ENCODE measurements at regions not wholly inside any gene's neighbourhood (a gene's known extent, or its start where the extent isn't known, plus 50 kb on each side); places are given as distances from the start of the nearest gene placed in this dataset.

DNA sequence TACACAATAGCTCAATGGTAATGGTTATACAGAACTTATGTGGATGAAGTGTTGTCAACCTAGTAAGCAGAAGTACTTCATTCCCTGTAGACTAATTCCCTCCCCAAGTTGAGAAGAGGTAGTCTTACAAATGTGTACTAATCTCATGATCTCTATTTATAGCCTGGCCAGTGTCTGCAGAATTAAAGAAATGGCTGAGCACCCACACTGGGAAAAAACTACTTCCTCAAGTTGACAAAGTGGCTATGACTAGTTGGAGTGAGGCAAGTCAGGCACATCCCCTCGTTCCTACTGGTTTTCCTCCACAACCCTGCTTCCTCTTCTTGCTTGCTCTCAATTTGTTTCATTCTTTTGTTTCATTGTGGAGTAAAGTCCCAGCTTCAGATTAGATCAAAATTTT, 566.7 kb upstream of the ZNF717 start:
- no peaks in the 10 kb centered on the region for H3K4me1 Mint-ChIP-seq
- H3K27ac Mint-ChIP-seq, result no peak overlapping the region
- DNase-seq, result no peak
- H3K4me3 Mint-ChIP-seq, result no peak overlapping the region
- H3K36me3 Mint-ChIP-seq, result no peaks in the 10 kb centered on the region
- H3K9me3 Mint-ChIP-seq, result peaks cover 3% of the 10 kb centered on the region
- no peaks in the 10 kb centered on the region for H3K27me3 Mint-ChIP-seq

DNA sequence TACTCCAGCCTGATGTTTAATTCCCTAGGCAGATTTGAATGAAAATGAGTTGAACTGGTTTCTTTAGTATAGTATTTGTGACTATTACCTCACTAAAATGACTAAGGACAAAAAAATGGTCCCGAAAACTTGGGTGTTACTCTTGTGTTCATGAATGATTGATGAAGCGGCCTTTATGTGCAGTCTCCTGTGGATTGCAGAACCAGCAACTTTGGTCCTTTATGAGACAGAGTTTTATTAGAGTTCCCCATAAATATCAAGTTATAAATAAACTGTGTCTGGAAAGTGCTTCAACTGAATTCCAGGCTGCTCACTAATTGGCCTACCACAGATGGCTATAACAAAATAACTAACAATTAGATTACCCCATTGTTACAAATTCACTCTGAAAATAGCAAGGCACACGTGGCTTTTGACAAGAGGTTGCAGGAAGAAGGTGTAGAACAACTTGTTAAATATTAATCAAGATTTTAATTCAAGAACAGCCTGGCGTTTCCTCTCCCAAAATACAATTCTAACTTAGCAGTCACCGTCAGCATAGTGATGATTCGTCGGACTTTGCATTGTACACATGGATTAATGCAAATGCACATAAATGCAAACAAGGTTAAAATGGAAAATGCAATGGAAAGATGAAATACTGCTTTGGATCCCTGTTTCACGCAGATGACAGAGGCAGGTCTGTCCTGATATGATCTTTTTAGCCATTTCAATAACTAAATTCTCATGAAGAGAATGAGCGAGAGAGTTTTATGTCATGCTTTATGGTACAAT, 567.3 kb upstream of the ZNF717 start:
- Mint-ChIP-seq H3K4me1 (no peaks in the 10 kb centered on the region), H3K27ac (no peak overlapping the region), H3K4me3 (no peak overlapping the region), H3K9me3 (peaks cover 3% of the 10 kb centered on the region), H3K27me3 (no peaks in the 10 kb centered on the region), H3K36me3 (no peaks in the 10 kb centered on the region)
- no peak for DNase-seq

DNA sequence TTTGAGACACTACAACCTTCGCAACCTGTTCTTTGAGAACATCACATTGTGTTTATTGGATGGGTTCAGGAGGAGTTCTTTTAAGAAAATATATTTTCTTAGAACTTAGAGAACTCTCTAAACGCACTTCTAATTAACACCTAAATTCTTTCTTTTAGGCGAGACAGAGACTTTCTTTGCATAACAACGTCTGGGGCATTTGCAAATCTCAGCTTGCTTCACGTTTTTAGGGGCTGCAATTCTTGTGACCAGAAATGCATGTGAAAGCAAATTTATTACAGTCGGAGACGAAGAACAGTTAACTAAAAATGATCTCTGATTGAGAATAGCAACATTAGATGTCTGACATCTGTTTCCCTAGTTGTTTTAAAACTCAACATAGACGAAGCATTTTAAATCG, 568.3 kb upstream of the ZNF717 start:
- peaks cover 3% of the 10 kb centered on the region for H3K9me3 Mint-ChIP-seq
- H3K36me3 Mint-ChIP-seq, result no peaks in the 10 kb centered on the region
- H3K27me3 Mint-ChIP-seq, result no peaks in the 10 kb centered on the region
- no peak for DNase-seq
- no peaks in the 10 kb centered on the region for H3K4me1 Mint-ChIP-seq
- no peak overlapping the region for H3K4me3 Mint-ChIP-seq
- H3K27ac Mint-ChIP-seq, result no peak overlapping the region

DNA sequence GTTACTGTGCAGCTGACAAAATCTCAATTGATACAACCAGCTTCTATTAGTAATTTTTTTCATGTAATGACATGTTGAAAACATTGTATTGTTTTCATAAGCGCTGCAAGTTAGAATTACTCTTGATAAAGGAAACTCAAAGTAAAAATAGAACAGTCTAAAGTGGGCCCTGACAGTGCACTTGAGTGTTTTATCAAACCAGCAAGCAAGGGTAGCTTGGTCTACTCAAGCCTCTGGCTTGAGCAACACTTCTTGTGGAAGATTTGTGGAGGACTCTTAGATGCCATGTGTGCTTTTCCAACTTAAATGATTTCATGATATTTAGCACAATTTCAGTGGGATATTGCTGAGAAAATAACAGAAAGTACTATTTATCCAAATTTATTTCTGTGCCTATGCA, 575.7 kb upstream of the ZNF717 start:
- Mint-ChIP-seq H3K27me3 (no peaks in the 10 kb centered on the region), H3K9me3 (peaks cover 7% of the 10 kb centered on the region), H3K4me3 (no peak overlapping the region), H3K27ac (no peak overlapping the region), H3K36me3 (no peaks in the 10 kb centered on the region), H3K4me1 (no peaks in the 10 kb centered on the region)
- no peak for DNase-seq

DNA sequence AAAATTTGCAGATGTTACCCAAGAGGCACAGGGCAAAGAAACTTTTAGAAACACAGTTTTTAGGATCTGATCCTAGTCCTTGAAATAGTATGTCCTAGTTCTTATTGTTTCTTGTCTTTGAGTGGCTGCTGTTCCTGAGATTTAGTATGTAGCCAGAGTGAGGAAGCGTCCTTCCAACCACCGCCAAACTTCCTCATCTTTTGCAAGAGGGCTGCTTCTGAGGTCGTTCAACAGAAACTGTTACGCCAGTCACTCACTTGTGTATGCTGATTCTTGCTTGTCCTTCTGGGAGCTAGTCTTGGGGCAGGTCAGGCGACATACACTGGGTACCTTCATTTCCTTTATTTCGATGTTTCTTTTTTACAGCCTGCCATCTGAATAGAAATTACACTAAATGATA, 577.3 kb upstream of the ZNF717 start:
- Mint-ChIP-seq H3K27me3 (no peaks in the 10 kb centered on the region), H3K4me3 (no peak overlapping the region), H3K27ac (no peak overlapping the region), H3K36me3 (no peaks in the 10 kb centered on the region), H3K4me1 (no peaks in the 10 kb centered on the region), H3K9me3 (peaks cover 7% of the 10 kb centered on the region)
- DNase-seq, result no peak

DNA sequence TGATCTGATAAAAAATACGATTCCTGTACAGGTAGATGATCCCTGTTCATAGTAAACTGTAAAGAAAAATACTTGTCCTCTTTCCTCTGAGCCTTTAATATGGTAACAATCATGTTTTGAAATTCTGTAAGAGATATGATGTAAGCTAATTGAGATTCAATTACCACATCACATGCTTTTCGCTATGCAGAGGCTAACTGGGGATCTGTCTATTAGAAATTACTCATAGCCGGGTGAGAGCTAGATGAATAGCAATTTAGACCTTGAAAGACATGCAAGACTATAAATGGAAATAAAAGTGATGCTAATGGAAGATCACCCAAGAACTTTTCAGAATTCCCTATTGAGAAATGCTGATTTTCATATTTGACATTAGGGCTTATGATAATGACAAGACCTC, 579.9 kb upstream of the ZNF717 start:
- H3K4me3 Mint-ChIP-seq, result no peak overlapping the region
- H3K4me1 Mint-ChIP-seq, result no peaks in the 10 kb centered on the region
- H3K27me3 Mint-ChIP-seq, result no peaks in the 10 kb centered on the region
- no peaks in the 10 kb centered on the region for H3K36me3 Mint-ChIP-seq
- DNase-seq, result no peak
- peaks cover 6% of the 10 kb centered on the region for H3K9me3 Mint-ChIP-seq
- no peak overlapping the region for H3K27ac Mint-ChIP-seq

DNA sequence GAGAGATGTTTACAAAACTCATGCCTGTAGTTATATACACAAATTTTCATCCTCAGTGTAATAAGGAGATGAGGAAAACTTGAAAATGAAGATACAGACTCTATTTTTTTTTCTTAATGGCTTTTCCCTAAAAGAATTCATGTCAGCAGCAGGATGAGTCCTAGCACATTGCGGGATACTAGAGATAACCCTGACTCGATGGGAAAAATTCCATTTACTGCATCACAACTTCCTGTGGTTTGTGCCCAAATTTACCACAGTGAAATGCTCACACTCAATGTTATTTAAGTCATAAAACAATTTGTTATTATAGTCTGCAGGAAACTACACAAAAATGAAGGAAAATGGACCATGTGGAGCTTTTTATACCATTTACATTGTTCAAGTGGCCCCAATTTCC, 581.9 kb upstream of the ZNF717 start:
- H3K36me3 Mint-ChIP-seq, result no peaks in the 10 kb centered on the region
- H3K27ac Mint-ChIP-seq, result no peak overlapping the region
- H3K4me3 Mint-ChIP-seq, result no peak overlapping the region
- no peaks in the 10 kb centered on the region for H3K4me1 Mint-ChIP-seq
- DNase-seq, result no peak
- H3K27me3 Mint-ChIP-seq, result no peaks in the 10 kb centered on the region
- peaks cover 6% of the 10 kb centered on the region for H3K9me3 Mint-ChIP-seq

DNA sequence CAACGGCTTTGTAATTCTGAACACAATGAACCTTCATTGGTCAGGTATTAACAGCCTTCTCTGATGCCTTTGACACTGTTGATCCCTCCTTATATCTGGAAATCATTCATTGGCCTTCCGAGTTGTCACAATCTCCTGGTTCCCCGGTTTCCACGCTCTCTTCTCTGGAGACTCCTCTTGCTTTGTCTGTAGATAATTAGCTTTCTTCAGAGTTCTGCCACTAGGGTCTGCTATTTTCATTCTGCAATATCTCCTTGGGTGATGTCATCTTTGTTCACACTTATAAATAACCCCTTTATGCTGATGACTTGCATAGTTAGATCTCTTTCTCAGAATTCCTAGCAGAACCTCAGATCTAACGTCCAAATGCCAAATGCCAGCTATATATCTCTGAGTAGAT, 583.8 kb upstream of the ZNF717 start:
- H3K27ac Mint-ChIP-seq, result no peak overlapping the region
- no peaks in the 10 kb centered on the region for H3K27me3 Mint-ChIP-seq
- H3K4me3 Mint-ChIP-seq, result no peak overlapping the region
- DNase-seq, result no peak
- peaks cover 7% of the 10 kb centered on the region for H3K9me3 Mint-ChIP-seq
- no peaks in the 10 kb centered on the region for H3K4me1 Mint-ChIP-seq
- H3K36me3 Mint-ChIP-seq, result no peaks in the 10 kb centered on the region

DNA sequence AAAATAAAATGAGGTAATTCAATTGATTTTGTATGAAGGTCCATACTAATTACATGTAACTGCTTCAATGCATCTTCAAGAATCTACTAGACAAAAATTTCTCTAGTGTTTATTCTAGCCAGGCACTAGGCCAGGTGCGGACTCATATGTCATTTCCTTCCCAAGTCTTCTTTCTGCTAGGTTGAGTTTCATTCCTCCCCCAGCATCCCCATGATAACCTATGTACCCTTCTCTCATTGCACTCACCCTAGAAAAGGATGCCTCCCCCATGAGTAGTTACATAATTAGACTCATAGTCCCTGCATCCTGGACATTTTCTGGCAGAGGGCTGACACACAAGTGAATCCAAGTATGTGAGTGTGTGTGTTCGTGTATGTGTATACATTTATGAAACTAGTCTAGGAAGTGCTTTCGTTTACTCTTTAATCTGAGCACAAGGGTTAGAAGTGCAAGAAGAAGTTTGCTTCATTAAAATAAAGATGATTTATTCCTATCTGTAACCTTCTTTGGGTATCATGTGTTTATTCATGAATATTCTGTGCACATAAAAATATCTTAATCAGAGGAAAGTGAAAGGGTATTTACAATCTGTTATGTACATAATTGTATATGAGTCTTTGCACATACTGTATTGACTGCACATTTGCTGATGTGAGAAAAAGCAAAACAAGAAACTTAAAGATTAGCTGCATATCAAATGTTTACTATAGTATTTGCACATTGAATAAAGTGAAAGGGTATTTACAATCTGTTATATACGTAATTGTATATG, 585.6 kb upstream of the ZNF717 start:
- no peak overlapping the region for H3K4me3 Mint-ChIP-seq
- no peaks in the 10 kb centered on the region for H3K4me1 Mint-ChIP-seq

DNA sequence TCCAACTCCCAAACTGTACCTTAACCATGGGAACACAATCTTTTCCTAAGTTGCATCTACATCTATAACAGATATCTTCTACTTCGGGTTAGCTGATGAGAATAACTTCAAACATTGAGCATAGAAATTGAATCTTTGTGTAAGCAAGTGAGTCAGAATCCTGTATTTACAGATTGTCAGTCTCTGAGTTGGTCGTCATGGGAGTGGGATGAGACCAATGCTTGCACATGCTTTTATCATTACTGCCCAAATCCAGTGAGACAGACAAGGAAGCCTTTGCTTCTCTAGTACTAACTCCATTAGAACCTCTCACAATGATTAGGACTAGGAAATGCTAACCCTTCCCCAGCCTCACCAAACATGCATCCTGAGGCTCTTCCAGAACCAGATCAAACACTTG, 587.1 kb upstream of the ZNF717 start:
- Mint-ChIP-seq H3K36me3 (no peaks in the 10 kb centered on the region), H3K27me3 (no peaks in the 10 kb centered on the region), H3K9me3 (peaks cover 3% of the 10 kb centered on the region), H3K4me3 (no peak overlapping the region), H3K4me1 (no peaks in the 10 kb centered on the region), H3K27ac (no peak overlapping the region)
- no peak for DNase-seq

More for the DNA sequence above, 585.6 kb upstream of the ZNF717 start:
- H3K9me3 Mint-ChIP-seq, result peaks cover 3% of the 10 kb centered on the region
- DNase-seq, result no peak
- no peaks in the 10 kb centered on the region for H3K36me3 Mint-ChIP-seq
- H3K27me3 Mint-ChIP-seq, result no peaks in the 10 kb centered on the region
- H3K27ac Mint-ChIP-seq, result no peak overlapping the region

DNA sequence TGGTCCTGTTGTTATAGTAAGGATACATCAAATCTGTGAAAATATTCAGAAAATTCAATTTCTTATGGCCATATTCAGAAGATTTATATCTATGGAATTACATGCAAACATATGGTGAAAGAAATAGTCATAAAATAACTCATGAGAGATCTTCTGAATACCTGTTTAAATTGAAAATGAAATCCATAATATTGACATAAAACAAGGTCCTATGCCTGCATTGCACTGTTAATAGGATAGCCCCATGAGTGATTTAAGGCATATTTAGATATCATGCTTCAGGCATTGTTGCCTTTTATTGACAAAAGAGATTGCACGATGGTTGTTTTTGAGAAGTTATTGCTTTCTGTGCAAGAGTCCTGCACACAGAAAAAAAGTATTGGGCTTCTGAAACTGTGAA, 591.7 kb upstream of the ZNF717 start:
- Mint-ChIP-seq H3K4me3 (no peak overlapping the region), H3K27ac (no peak overlapping the region), H3K27me3 (no peaks in the 10 kb centered on the region), H3K36me3 (no peaks in the 10 kb centered on the region), H3K4me1 (no peaks in the 10 kb centered on the region), H3K9me3 (peaks cover 5% of the 10 kb centered on the region)
- DNase-seq, result no peak

DNA sequence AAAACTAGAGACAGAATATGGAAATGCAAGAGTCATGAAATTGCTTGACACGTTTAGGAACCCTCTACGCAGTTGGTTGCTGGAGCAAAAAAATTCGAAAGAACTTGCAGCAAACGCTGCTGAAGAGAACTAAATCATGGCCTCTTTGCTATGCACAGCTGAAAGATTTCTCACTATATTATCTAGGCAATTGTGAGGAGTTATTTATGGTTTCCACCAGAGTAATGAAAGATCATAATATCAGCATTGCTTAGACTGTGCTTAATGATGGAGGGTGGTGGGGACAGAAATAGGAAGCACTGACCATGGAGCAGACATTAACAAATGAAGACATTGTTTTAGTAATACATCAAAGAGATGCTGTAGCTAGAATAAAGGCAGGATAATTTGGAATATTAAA, 593.4 kb upstream of the ZNF717 start:
- H3K36me3 Mint-ChIP-seq, result no peaks in the 10 kb centered on the region
- H3K9me3 Mint-ChIP-seq, result peaks cover 9% of the 10 kb centered on the region
- DNase-seq, result no peak
- no peak overlapping the region for H3K4me3 Mint-ChIP-seq
- no peaks in the 10 kb centered on the region for H3K4me1 Mint-ChIP-seq
- H3K27ac Mint-ChIP-seq, result no peak overlapping the region
- H3K27me3 Mint-ChIP-seq, result no peaks in the 10 kb centered on the region

DNA sequence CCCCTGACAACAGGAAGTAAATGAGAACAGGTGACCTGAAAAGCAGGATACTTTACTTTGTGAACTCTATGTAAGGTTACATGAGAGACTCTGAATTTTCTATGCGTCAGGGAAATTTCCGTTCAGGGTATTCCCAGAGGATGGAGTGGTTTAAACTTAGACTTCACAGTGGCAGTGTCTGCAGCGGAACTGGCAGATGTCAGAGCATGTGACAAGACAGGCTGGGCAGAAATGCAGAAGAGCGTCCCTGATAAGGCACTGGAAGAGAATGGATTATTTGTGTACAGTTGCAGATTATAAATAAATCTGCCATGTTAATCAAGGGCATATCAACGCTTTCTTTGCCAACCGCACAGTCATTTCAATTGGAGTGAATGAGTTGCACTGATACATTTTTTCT, 598.4 kb upstream of the ZNF717 start:
- Mint-ChIP-seq H3K27me3 (no peaks in the 10 kb centered on the region), H3K4me1 (no peaks in the 10 kb centered on the region), H3K27ac (no peak overlapping the region), H3K4me3 (no peak overlapping the region), H3K9me3 (peaks cover 11% of the 10 kb centered on the region), H3K36me3 (no peaks in the 10 kb centered on the region)
- DNase-seq, result no peak

DNA sequence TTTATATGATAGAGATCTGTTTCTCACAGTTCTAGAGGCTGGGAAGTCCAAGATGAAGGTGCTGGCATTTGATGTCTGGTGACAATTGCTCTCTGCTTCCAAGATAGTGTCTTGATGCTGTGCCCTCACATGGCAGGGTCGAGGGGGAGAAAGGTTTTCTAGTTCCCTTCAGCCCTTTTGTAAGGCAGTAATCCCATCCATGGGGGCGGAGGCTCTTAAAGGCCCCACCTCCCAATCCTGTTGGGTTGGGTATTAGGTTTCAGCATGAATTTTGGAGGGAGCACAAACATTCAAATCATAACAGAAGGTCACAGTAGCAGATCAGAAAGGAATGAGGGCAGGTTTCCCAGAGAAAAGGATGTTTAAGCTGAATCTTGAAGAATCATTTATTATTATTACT, 601.7 kb upstream of the ZNF717 start:
- no peak overlapping the region for H3K27ac Mint-ChIP-seq
- H3K4me3 Mint-ChIP-seq, result no peak overlapping the region
- H3K27me3 Mint-ChIP-seq, result no peaks in the 10 kb centered on the region
- H3K9me3 Mint-ChIP-seq, result peaks cover 11% of the 10 kb centered on the region
- no peaks in the 10 kb centered on the region for H3K4me1 Mint-ChIP-seq
- no peaks in the 10 kb centered on the region for H3K36me3 Mint-ChIP-seq
- no peak for DNase-seq

DNA sequence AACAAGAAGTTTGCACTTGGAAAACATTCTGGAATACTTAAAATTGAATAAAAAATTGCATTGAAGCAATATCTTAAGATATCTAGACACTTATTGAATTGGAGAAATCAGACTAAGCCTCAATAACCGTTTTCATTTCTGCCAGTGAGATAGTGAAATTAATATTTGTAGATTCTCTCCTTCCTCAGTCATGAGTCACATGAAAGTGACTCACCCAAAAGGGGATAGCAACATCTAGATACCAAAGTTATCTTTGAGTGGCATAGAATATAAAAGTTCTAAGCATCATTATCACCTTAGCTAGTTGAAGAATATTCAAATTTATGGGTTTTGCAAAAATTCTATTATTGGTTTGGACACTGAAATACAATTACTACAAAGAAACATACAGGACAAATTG, 614.8 kb upstream of the ZNF717 start:
- H3K9me3 Mint-ChIP-seq, result peaks cover 10% of the 10 kb centered on the region

DNA sequence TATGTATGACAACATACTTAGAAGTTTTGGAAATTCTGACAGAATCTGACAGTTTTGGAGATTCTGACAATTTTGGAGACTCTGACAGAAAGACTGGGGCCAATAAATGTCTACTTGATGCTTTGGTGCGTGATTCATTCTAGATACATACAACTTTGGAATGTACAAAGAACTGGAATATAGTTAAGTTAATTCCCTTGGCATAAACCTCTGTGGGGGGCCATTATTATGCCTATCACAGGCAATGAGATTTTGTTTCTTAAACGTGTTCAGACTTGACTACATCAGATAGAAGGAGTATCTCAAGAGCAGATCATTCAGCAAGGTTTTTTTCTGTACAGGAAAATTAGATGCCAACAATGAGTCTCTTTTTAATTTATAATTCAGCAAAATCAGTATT, 617.6 kb upstream of the ZNF717 start:
- Mint-ChIP-seq H3K4me1 (no peaks in the 10 kb centered on the region), H3K27ac (no peak overlapping the region), H3K36me3 (no peaks in the 10 kb centered on the region), H3K4me3 (no peak overlapping the region), H3K27me3 (no peaks in the 10 kb centered on the region), H3K9me3 (peaks cover 15% of the 10 kb centered on the region)
- DNase-seq, result no peak

More for the DNA sequence above, 614.8 kb upstream of the ZNF717 start:
- H3K27me3 Mint-ChIP-seq, result no peaks in the 10 kb centered on the region
- H3K27ac Mint-ChIP-seq, result no peak overlapping the region
- no peaks in the 10 kb centered on the region for H3K36me3 Mint-ChIP-seq
- H3K4me1 Mint-ChIP-seq, result no peaks in the 10 kb centered on the region
- H3K4me3 Mint-ChIP-seq, result no peak overlapping the region
- no peak for DNase-seq
